ENCODE measurements at regions not wholly inside any gene's neighbourhood (a gene's known extent, or its start where the extent isn't known, plus 50 kb on each side); places are given as distances from the start of the nearest gene placed in this dataset.

GRCh38 chr2:136257893-136258292 is 139.9 kb upstream of the CXCR4 start:
- DNase-seq: no peak

GRCh38 chr2:136255648-136256461 is 137.9 kb upstream of the CXCR4 start:
- no peak for DNase-seq

GRCh38 chr2:136255127-136255526 is 137.2 kb upstream of the CXCR4 start:
- DNase-seq: no peak

GRCh38 chr2:136254681-136255080 is 136.7 kb upstream of the CXCR4 start:
- no peak for DNase-seq

- no peak for DNase-seq
These were observed 135.5 kb upstream of the CXCR4 start for GRCh38 chr2:136253288-136254004.

- DNase-seq: no peak
These were observed 134.1 kb upstream of the CXCR4 start for GRCh38 chr2:136251885-136252585.

GRCh38 chr2:136251197-136251884 is 133.4 kb upstream of the CXCR4 start:
- DNase-seq: no peak

GRCh38 chr2:136250131-136250530 is 132.2 kb upstream of the CXCR4 start:
- no peak for DNase-seq

GRCh38 chr2:136248907-136249306 is 131.0 kb upstream of the CXCR4 start:
- DNase-seq: no peak

GRCh38 chr2:136248242-136248641 is 130.3 kb upstream of the CXCR4 start:
- no peak for DNase-seq

GRCh38 chr2:136247204-136247950 is 129.4 kb upstream of the CXCR4 start:
- DNase-seq: no peak

GRCh38 chr2:136246086-136246669 is 128.2 kb upstream of the CXCR4 start:
- no peak for DNase-seq

- DNase-seq: no peak
These were observed 127.3 kb upstream of the CXCR4 start for GRCh38 chr2:136245211-136245610.

- DNase-seq: no peak
These were observed 126.6 kb upstream of the CXCR4 start for GRCh38 chr2:136244536-136244885.

- no peak for DNase-seq
These were observed 125.9 kb upstream of the CXCR4 start for GRCh38 chr2:136243638-136244535.

GRCh38 chr2:136242687-136243277 is 124.8 kb upstream of the CXCR4 start:
- DNase-seq: peak; percentile 78

- no peak for DNase-seq
These were observed 124.2 kb upstream of the CXCR4 start for GRCh38 chr2:136242100-136242499.

GRCh38 chr2:136239079-136239685 is 121.2 kb upstream of the CXCR4 start:
- DNase-seq: no peak

GRCh38 chr2:136238286-136239078 is 120.5 kb upstream of the CXCR4 start:
- peak; percentile 94 for DNase-seq
